GM23338 (cell line): ENCODE measurements at regions not wholly inside any gene's neighbourhood (a gene's known extent, or its start where the extent isn't known, plus 50 kb on each side); places are given as distances from the start of the nearest gene placed in this dataset.

Source experiments
- ATAC-seq: fragments of 200-7000 bp; cut with Tn5 transposase; 3 replicates; pipeline ENCODE4 v1.9.1; 2020
- DNase-seq: peaks from one replicate; pipeline ENCODE4 v3.0.0-alpha.2; 2015; ENCODE audit warnings: low spot score
- H2AFZ ChIP-seq: fragments of 200-600 bp; sonication (generic); 2 replicates; pipeline ENCODE4 v1.8.0; 2016; ENCODE audit warnings: antibody characterized with exemption, mild to moderate bottlenecking, moderate library complexity
- H3F3A ChIP-seq: fragments of 200-600 bp; sonication (generic); replicated peaks from 2 replicates; pipeline ENCODE4 v1.8.0; 2017; ENCODE audit warnings: antibody characterized with exemption, mixed run types, low read depth
- H3K27ac ChIP-seq: fragments of 200-600 bp; sonication (generic); 2 replicates; pipeline ENCODE4 v1.6.1; 2016; ENCODE audit warnings: low read depth
- H3K27me3 ChIP-seq: fragments of 200-600 bp; sonication (generic); 2 replicates; pipeline ENCODE4 v1.8.0; 2016; ENCODE audit warnings: mild to moderate bottlenecking, mixed run types, moderate library complexity; ENCODE audit not compliant: insufficient read depth
- H3K36me3 ChIP-seq: fragments of 200-600 bp; sonication (generic); 2 replicates; pipeline ENCODE4 v1.8.0; 2016; ENCODE audit warnings: mild to moderate bottlenecking; ENCODE audit not compliant: insufficient read depth
- H3K4me1 ChIP-seq: fragments of 200-600 bp; sonication (generic); 2 replicates; pipeline ENCODE4 v1.8.0; 2016; ENCODE audit warnings: mild to moderate bottlenecking, moderate library complexity; ENCODE audit not compliant: insufficient read depth
- H3K4me2 ChIP-seq: fragments of 200-600 bp; sonication (generic); 2 replicates; pipeline ENCODE4 v1.7.1; 2017; ENCODE audit warnings: mixed run types
- H3K4me3 ChIP-seq: fragments of 200-600 bp; sonication (generic); 2 replicates; pipeline ENCODE4 v1.6.1; 2016; ENCODE audit warnings: mixed run types
- H3K79me2 ChIP-seq: fragments of 200-600 bp; sonication (generic); replicated peaks from 2 replicates; pipeline ENCODE4 v1.8.0; 2017; ENCODE audit warnings: mild to moderate bottlenecking; ENCODE audit not compliant: insufficient read depth
- H3K9me2 ChIP-seq: fragments of 200-600 bp; sonication (generic); 2 replicates; pipeline ENCODE4 v1.8.0; 2017; ENCODE audit not compliant: insufficient read depth
- H4K20me1 ChIP-seq: fragments of 200-600 bp; sonication (generic); replicated peaks from 2 replicates; pipeline ENCODE4 v1.8.0; 2017; ENCODE audit warnings: mild to moderate bottlenecking; ENCODE audit not compliant: insufficient read depth
- H3K27ac Mint-ChIP-seq: 2 replicates; pipeline ENCODE4 v1.8.0; 2020; ENCODE audit warnings: inconsistent platforms, mild to moderate bottlenecking, moderate library complexity, mixed read lengths
- H3K27me3 Mint-ChIP-seq: 3 replicates; pipeline ENCODE4 v1.8.0; 2022; ENCODE audit warnings: low read depth, mild to moderate bottlenecking, moderate library complexity, mixed read lengths, inconsistent platforms; ENCODE audit not compliant: insufficient read depth, poor library complexity
- H3K36me3 Mint-ChIP-seq: 3 replicates; pipeline ENCODE4 v1.8.0; 2021; ENCODE audit warnings: low read depth, mild to moderate bottlenecking, inconsistent platforms, moderate library complexity, mixed read lengths
- H3K4me1 Mint-ChIP-seq: 3 replicates; pipeline ENCODE4 v1.8.0; 2020; ENCODE audit warnings: mild to moderate bottlenecking, inconsistent platforms, mixed read lengths
- H3K4me3 Mint-ChIP-seq: 3 replicates; pipeline ENCODE4 v1.8.0; 2021; ENCODE audit warnings: moderate library complexity, mild to moderate bottlenecking, inconsistent platforms, mixed read lengths
- H3K9me3 Mint-ChIP-seq: 3 replicates; pipeline ENCODE4 v1.8.0; 2020; ENCODE audit warnings: moderate library complexity, mild to moderate bottlenecking, inconsistent platforms, mixed read lengths
- CREB1 ChIP-seq: fragments of 250-450 bp; sonication (Bioruptor Pico); IDR thresholded peaks from 2 replicates; pipeline ENCODE4 v1.5.0; 2020; ENCODE audit warnings: low read depth, mild to moderate bottlenecking, moderate library complexity
- CTCF ChIP-seq, 2 experiments: fragments of 200-600 bp in 1 of 2; sonication (generic) in 1 of 2; conservative IDR thresholded peaks; 2 replicates each; pipeline versions ENCODE4 v1.5.1 to v1.6.1; 2016 to 2017; ENCODE audit warnings: antibody characterized with exemption in 2 of 2, low read depth in 2 of 2, mild to moderate bottlenecking in 2 of 2, moderate library complexity in 1 of 2
- ETS1 ChIP-seq: IDR thresholded peaks from 2 replicates; pipeline ENCODE4 v1.6.1; 2016; ENCODE audit warnings: antibody characterized with exemption
- EZH2 ChIP-seq: fragments of 200-600 bp; sonication (generic); IDR thresholded peaks from one replicate; pipeline ENCODE4 v1.8.0; 2017; ENCODE audit warnings: antibody characterized with exemption, mild to moderate bottlenecking, low read depth; ENCODE audit not compliant: unreplicated experiment
- EZH2phosphoT487 ChIP-seq: fragments of 200-600 bp; sonication (generic); IDR thresholded peaks from one replicate; pipeline ENCODE4 v1.8.1; 2018; ENCODE audit warnings: antibody characterized with exemption; ENCODE audit not compliant: unreplicated experiment
- JUNB ChIP-seq: IDR thresholded peaks from one replicate; pipeline ENCODE4 v1.6.1; 2016; ENCODE audit warnings: antibody characterized with exemption; ENCODE audit not compliant: unreplicated experiment
- NANOG ChIP-seq: IDR thresholded peaks from 2 replicates; pipeline ENCODE4 v1.6.1; 2016; ENCODE audit warnings: antibody characterized with exemption, borderline replicate concordance
- POLR2AphosphoS5 ChIP-seq: IDR thresholded peaks from 2 replicates; pipeline ENCODE4 v1.6.1; 2016; ENCODE audit warnings: antibody characterized with exemption, low read depth
- STAT1 ChIP-seq: IDR thresholded peaks from one replicate; pipeline ENCODE4 v1.6.1; 2016; ENCODE audit warnings: antibody characterized with exemption; ENCODE audit not compliant: unreplicated experiment
- ZNF114 ChIP-seq: fragments of 250-450 bp; sonication (Bioruptor Pico); IDR thresholded peaks from 2 replicates; pipeline ENCODE4 v1.5.0; 2020; ENCODE audit warnings: mild to moderate bottlenecking, moderate library complexity
- ZNF331 ChIP-seq: fragments of 250-450 bp; sonication (Bioruptor Pico); IDR thresholded peaks from 2 replicates; pipeline ENCODE4 v1.5.0; 2020; ENCODE audit warnings: low read depth, mild to moderate bottlenecking, moderate library complexity
- ZNF462 ChIP-seq: fragments of 250-450 bp; sonication (Bioruptor Pico); IDR thresholded peaks from 2 replicates; pipeline ENCODE4 v1.5.0; 2020; ENCODE audit warnings: mild to moderate bottlenecking, moderate library complexity
- TF ChIP-seq, protein P1 (sequence below): IDR thresholded peaks from one replicate; pipeline ENCODE4 v1.6.1; 2018; ENCODE audit warnings: antibody characterized with exemption; ENCODE audit not compliant: unreplicated experiment

- Histone ChIP-seq H3K27ac (no peak overlapping the region), H3K4me2 (no peak overlapping the region)
These were observed 720.3 kb downstream of the GALR1 start for GRCh38 chr18:77969972-77970371.

More at GRCh38 chr18:77969972-77970371, 720.3 kb downstream of the GALR1 start:
- no peak overlapping the region for H3K27ac Mint-ChIP-seq
- Histone ChIP-seq H3K9me2 (no peaks in the 10 kb centered on the region), H3K27me3 (no peaks in the 10 kb centered on the region), H3K79me2 (no peaks in the 10 kb centered on the region), H3F3A (no peaks in the 10 kb centered on the region), H4K20me1 (no peaks in the 10 kb centered on the region), H3K4me1 (no peaks in the 10 kb centered on the region), H3K4me3 (no peak overlapping the region), H2AFZ (no peak overlapping the region), H3K36me3 (peaks cover 8% of the 10 kb centered on the region; the same call in 1 of the 2 replicates)
- H3K36me3 Mint-ChIP-seq = peaks cover 38% of the 10 kb centered on the region
- no peak for ATAC-seq
- peaks cover 91% of the 10 kb centered on the region for H3K9me3 Mint-ChIP-seq
- no peak overlapping the region for H3K4me3 Mint-ChIP-seq
- TF ChIP-seq ZNF331 (no peak), ZNF462 (CRISPR knock-in tag) (no peak), STAT1 (no peak), JUNB (no peak), ZNF114 (no peak), POLR2AphosphoS5 (no peak), ETS1 (no peak), EZH2 (no peak), CREB1 (CRISPR knock-in tag) (no peak), CTCF (conservative IDR thresholded peaks at IDR 0.05; ENCODE audit: low read depth in 2 of 2) (no peak), NANOG (no peak), EZH2phosphoT487 (no peak)
- TF ChIP-seq, protein P1, sequence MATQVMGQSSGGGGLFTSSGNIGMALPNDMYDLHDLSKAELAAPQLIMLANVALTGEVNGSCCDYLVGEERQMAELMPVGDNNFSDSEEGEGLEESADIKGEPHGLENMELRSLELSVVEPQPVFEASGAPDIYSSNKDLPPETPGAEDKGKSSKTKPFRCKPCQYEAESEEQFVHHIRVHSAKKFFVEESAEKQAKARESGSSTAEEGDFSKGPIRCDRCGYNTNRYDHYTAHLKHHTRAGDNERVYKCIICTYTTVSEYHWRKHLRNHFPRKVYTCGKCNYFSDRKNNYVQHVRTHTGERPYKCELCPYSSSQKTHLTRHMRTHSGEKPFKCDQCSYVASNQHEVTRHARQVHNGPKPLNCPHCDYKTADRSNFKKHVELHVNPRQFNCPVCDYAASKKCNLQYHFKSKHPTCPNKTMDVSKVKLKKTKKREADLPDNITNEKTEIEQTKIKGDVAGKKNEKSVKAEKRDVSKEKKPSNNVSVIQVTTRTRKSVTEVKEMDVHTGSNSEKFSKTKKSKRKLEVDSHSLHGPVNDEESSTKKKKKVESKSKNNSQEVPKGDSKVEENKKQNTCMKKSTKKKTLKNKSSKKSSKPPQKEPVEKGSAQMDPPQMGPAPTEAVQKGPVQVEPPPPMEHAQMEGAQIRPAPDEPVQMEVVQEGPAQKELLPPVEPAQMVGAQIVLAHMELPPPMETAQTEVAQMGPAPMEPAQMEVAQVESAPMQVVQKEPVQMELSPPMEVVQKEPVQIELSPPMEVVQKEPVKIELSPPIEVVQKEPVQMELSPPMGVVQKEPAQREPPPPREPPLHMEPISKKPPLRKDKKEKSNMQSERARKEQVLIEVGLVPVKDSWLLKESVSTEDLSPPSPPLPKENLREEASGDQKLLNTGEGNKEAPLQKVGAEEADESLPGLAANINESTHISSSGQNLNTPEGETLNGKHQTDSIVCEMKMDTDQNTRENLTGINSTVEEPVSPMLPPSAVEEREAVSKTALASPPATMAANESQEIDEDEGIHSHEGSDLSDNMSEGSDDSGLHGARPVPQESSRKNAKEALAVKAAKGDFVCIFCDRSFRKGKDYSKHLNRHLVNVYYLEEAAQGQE = no peak
- no peaks in the 10 kb centered on the region for H3K4me1 Mint-ChIP-seq
- peaks cover 6% of the 10 kb centered on the region for H3K27me3 Mint-ChIP-seq
- DNase-seq = no peak
